ENCODE measurements at regions not wholly inside any gene's neighbourhood (a gene's known extent, or its start where the extent isn't known, plus 50 kb on each side); places are given as distances from the start of the nearest gene placed in this dataset.

- Mint-ChIP-seq H3K27ac (no peak overlapping the region), H3K4me3 (no peak overlapping the region), H3K27me3 (ENCODE audit: low read depth) (no peaks in the 10 kb centered on the region), H3K36me3 (ENCODE audit: low read depth) (no peaks in the 10 kb centered on the region), H3K9me3 (no peaks in the 10 kb centered on the region), H3K4me1 (ENCODE audit: low read depth) (no peaks in the 10 kb centered on the region)
- DNase-seq (ENCODE audit: low spot score), result no peak
Measured at GRCh38 chr2:238571661-238572372, 145.1 kb downstream of the ASB1 start.

GRCh38 chr2:238573065-238573778 lies 146.5 kb downstream of the ASB1 start:
- H3K9me3 Mint-ChIP-seq, result no peaks in the 10 kb centered on the region
- no peak overlapping the region for H3K27ac Mint-ChIP-seq
- no peak for DNase-seq (ENCODE audit: low spot score)
- H3K36me3 Mint-ChIP-seq (ENCODE audit: low read depth), result no peaks in the 10 kb centered on the region
- no peaks in the 10 kb centered on the region for H3K4me1 Mint-ChIP-seq (ENCODE audit: low read depth)
- no peak overlapping the region for H3K4me3 Mint-ChIP-seq
- H3K27me3 Mint-ChIP-seq (ENCODE audit: low read depth), result no peaks in the 10 kb centered on the region

- DNase-seq (ENCODE audit: low spot score), result no peak
- no peak overlapping the region for H3K27ac Mint-ChIP-seq
- H3K27me3 Mint-ChIP-seq (ENCODE audit: low read depth), result no peaks in the 10 kb centered on the region
- H3K36me3 Mint-ChIP-seq (ENCODE audit: low read depth), result no peaks in the 10 kb centered on the region
- H3K4me3 Mint-ChIP-seq, result no peak overlapping the region
- no peaks in the 10 kb centered on the region for H3K4me1 Mint-ChIP-seq (ENCODE audit: low read depth)
- no peaks in the 10 kb centered on the region for H3K9me3 Mint-ChIP-seq
Measured at GRCh38 chr2:238573916-238574315, 147.2 kb downstream of the ASB1 start.

GRCh38 chr2:238574490-238575271 lies 148.0 kb downstream of the ASB1 start:
- H3K36me3 Mint-ChIP-seq (ENCODE audit: low read depth), result no peaks in the 10 kb centered on the region
- H3K4me3 Mint-ChIP-seq, result no peak overlapping the region
- no peaks in the 10 kb centered on the region for H3K27me3 Mint-ChIP-seq (ENCODE audit: low read depth)
- H3K4me1 Mint-ChIP-seq (ENCODE audit: low read depth), result no peaks in the 10 kb centered on the region
- no peaks in the 10 kb centered on the region for H3K9me3 Mint-ChIP-seq
- DNase-seq (ENCODE audit: low spot score), result no peak
- no peak overlapping the region for H3K27ac Mint-ChIP-seq

GRCh38 chr2:238576674-238577073 lies 149.9 kb downstream of the ASB1 start:
- Mint-ChIP-seq H3K4me3 (no peak overlapping the region), H3K27me3 (ENCODE audit: low read depth) (peaks cover 2% of the 10 kb centered on the region), H3K9me3 (no peaks in the 10 kb centered on the region), H3K4me1 (ENCODE audit: low read depth) (no peaks in the 10 kb centered on the region), H3K36me3 (ENCODE audit: low read depth) (no peaks in the 10 kb centered on the region), H3K27ac (no peak overlapping the region)
- no peak for DNase-seq (ENCODE audit: low spot score)

GRCh38 chr2:238578256-238578655 lies 151.5 kb downstream of the ASB1 start:
- DNase-seq (ENCODE audit: low spot score), result no peak
- Mint-ChIP-seq H3K4me3 (no peak overlapping the region), H3K4me1 (ENCODE audit: low read depth) (no peaks in the 10 kb centered on the region), H3K36me3 (ENCODE audit: low read depth) (no peaks in the 10 kb centered on the region), H3K27ac (no peak overlapping the region), H3K9me3 (no peaks in the 10 kb centered on the region), H3K27me3 (ENCODE audit: low read depth) (peaks cover 2% of the 10 kb centered on the region)

- Mint-ChIP-seq H3K27me3 (ENCODE audit: low read depth) (peaks cover 2% of the 10 kb centered on the region), H3K4me1 (ENCODE audit: low read depth) (no peaks in the 10 kb centered on the region), H3K27ac (no peak overlapping the region), H3K4me3 (no peak overlapping the region), H3K9me3 (no peaks in the 10 kb centered on the region), H3K36me3 (ENCODE audit: low read depth) (no peaks in the 10 kb centered on the region)
- no peak for DNase-seq (ENCODE audit: low spot score)
Measured at GRCh38 chr2:238580486-238580885, 153.8 kb downstream of the ASB1 start.

GRCh38 chr2:238581126-238581525 lies 154.4 kb downstream of the ASB1 start:
- no peak overlapping the region for H3K27ac Mint-ChIP-seq
- no peaks in the 10 kb centered on the region for H3K4me1 Mint-ChIP-seq (ENCODE audit: low read depth)
- no peak for DNase-seq (ENCODE audit: low spot score)
- H3K36me3 Mint-ChIP-seq (ENCODE audit: low read depth), result no peaks in the 10 kb centered on the region
- H3K27me3 Mint-ChIP-seq (ENCODE audit: low read depth), result peaks cover 2% of the 10 kb centered on the region
- no peaks in the 10 kb centered on the region for H3K9me3 Mint-ChIP-seq
- no peak overlapping the region for H3K4me3 Mint-ChIP-seq

GRCh38 chr2:238582159-238582558 lies 155.4 kb downstream of the ASB1 start:
- H3K4me3 Mint-ChIP-seq, result no peak overlapping the region
- no peaks in the 10 kb centered on the region for H3K4me1 Mint-ChIP-seq (ENCODE audit: low read depth)
- H3K27ac Mint-ChIP-seq, result no peak overlapping the region
- peaks cover 2% of the 10 kb centered on the region for H3K27me3 Mint-ChIP-seq (ENCODE audit: low read depth)
- DNase-seq (ENCODE audit: low spot score), result no peak
- no peaks in the 10 kb centered on the region for H3K36me3 Mint-ChIP-seq (ENCODE audit: low read depth)
- no peaks in the 10 kb centered on the region for H3K9me3 Mint-ChIP-seq

- no peaks in the 10 kb centered on the region for H3K36me3 Mint-ChIP-seq (ENCODE audit: low read depth)
- no peaks in the 10 kb centered on the region for H3K4me1 Mint-ChIP-seq (ENCODE audit: low read depth)
Measured at GRCh38 chr2:238584617-238585016, 157.9 kb downstream of the ASB1 start.

GRCh38 chr2:238585836-238586821 lies 159.4 kb downstream of the ASB1 start:
- no peaks in the 10 kb centered on the region for H3K27me3 Mint-ChIP-seq (ENCODE audit: low read depth)
- no peak for DNase-seq (ENCODE audit: low spot score)
- no peaks in the 10 kb centered on the region for H3K36me3 Mint-ChIP-seq (ENCODE audit: low read depth)
- no peaks in the 10 kb centered on the region for H3K9me3 Mint-ChIP-seq
- H3K4me1 Mint-ChIP-seq (ENCODE audit: low read depth), result no peaks in the 10 kb centered on the region
- no peak overlapping the region for H3K4me3 Mint-ChIP-seq
- no peak overlapping the region for H3K27ac Mint-ChIP-seq

More at GRCh38 chr2:238584617-238585016, 157.9 kb downstream of the ASB1 start:
- DNase-seq (ENCODE audit: low spot score), result no peak
- Mint-ChIP-seq H3K27ac (no peak overlapping the region), H3K4me3 (no peak overlapping the region), H3K27me3 (ENCODE audit: low read depth) (peaks cover 2% of the 10 kb centered on the region), H3K9me3 (no peaks in the 10 kb centered on the region)

GRCh38 chr2:238586931-238587775 lies 160.4 kb downstream of the ASB1 start:
- Mint-ChIP-seq H3K27me3 (ENCODE audit: low read depth) (no peaks in the 10 kb centered on the region), H3K27ac (no peak overlapping the region), H3K9me3 (no peaks in the 10 kb centered on the region), H3K36me3 (ENCODE audit: low read depth) (no peaks in the 10 kb centered on the region), H3K4me1 (ENCODE audit: low read depth) (no peaks in the 10 kb centered on the region), H3K4me3 (no peak overlapping the region)
- DNase-seq (ENCODE audit: low spot score), result no peak
